ENCODE measurements at regions not wholly inside any gene's neighbourhood (a gene's known extent, or its start where the extent isn't known, plus 50 kb on each side); places are given as distances from the start of the nearest gene placed in this dataset.
A peak's percentile ranks its signal among the peaks of the same experiment; 100 is the strongest.

- no peak for DNase-seq (ENCODE audit: low read depth, low spot score)
These were observed 122.9 kb upstream of the COL3A1 start for GRCh38 chr2:188851311-188851710.

DNA sequence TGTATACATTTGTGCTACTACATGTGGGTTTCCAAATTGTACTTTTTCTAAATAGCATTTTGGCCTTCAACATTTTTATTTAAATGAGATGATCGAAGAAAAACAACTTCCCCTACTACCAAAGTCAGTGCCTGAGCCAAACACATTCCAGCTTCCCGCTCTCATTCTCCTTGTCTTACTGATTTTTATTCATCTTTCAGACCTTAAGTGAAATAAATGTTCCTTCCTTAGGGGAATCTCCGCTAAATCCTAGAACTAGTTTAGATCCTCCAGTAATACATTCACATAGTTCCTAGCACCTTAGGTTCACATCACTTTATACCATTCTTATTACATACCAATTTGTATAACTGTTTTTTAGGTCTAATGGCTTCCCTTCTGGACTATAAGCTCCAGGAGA, 122.3 kb upstream of the COL3A1 start:
- DNase-seq (ENCODE audit: low read depth, low spot score): no peak

- no peak for DNase-seq (ENCODE audit: low read depth, low spot score)
These were observed 121.4 kb upstream of the COL3A1 start for GRCh38 chr2:188852772-188853171.

DNA sequence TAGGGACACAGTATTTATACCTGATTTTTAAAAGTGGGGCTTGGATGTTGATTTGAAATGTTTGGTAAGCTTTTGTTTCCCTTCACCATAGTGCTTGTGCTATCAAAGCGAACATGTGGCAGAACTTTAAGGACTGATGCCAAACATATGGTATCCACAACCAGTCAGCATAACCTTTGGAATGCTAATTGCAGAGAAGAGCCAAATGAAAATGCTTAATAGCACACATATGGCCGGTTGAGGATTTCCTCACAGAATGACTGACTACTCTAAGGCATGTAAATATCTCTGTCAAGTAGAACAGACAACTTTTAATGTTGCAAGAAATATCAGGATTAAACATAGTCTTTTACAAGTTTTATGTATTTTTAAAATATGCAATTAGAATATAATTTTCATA, 120.9 kb upstream of the COL3A1 start:
- DNase-seq (ENCODE audit: low read depth, low spot score): peak; percentile 66

DNA sequence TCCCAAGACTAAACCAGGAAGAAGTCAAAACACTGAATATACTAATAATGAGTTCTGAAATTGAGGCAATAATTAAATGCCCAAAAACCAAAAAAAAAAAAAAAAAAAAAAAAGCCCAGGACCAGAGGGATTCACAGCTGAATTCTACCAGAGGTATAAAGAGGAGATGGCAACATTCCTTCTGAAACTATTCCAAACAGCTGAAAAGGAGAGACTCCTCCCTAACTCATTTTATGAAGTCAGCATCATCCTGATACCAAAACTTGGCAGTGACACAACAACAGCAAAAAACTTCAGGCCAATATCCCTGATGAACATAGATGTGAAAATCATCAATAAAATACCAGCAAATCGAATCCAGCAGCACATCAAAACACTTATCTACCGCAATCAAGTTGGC, 108.5 kb upstream of the COL3A1 start:
- no peak for DNase-seq (ENCODE audit: low read depth, low spot score)

GRCh38 chr2:188869550-188869949, 104.6 kb upstream of the COL3A1 start:
- DNase-seq (ENCODE audit: low read depth, low spot score): no peak

GRCh38 chr2:188870289-188870688, 103.9 kb upstream of the COL3A1 start:
- no peak for DNase-seq (ENCODE audit: low read depth, low spot score)

- DNase-seq (ENCODE audit: low read depth, low spot score): no peak
These were observed 99.1 kb upstream of the COL3A1 start for GRCh38 chr2:188875104-188875503.

DNA sequence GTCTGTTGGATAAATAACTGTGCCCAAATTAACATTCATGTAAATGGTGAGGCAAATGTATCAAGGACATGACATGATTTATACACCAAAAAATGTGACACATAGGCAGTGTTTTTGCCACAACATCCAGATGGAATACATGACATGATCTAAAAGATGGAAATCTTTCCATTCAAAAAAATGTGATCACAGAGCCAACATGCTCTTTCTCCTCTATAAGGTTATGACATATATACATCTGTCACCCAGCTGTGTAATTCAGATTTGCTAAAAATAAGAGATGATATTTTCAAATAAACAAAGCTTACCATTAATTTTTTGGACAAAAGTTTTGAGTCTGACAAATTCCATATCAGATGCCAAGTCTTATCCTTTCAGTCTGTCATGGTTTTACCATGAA, 95.5 kb upstream of the COL3A1 start:
- no peak for DNase-seq (ENCODE audit: low read depth, low spot score)

DNA sequence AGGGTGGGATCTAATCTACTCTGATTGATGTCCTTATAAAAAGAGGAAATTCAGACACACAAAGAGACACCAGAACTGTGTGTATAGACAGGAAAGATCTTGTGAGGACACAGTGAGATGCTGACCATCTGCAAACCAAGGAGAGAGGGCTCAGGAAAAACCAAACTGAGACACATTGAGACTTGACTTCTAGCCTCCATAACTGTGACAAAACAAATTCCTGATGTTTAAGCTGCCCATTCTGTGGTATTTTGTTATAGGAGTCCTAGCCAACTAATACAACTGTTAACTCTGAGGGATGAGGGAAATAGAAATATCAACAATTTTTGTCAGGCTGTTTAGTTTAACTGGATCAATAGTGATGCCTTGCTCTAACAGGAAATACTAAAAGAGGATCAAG, 93.4 kb upstream of the COL3A1 start:
- DNase-seq (ENCODE audit: low read depth, low spot score): no peak

GRCh38 chr2:188881434-188881833, 92.7 kb upstream of the COL3A1 start:
- no peak for DNase-seq (ENCODE audit: low read depth, low spot score)

DNA sequence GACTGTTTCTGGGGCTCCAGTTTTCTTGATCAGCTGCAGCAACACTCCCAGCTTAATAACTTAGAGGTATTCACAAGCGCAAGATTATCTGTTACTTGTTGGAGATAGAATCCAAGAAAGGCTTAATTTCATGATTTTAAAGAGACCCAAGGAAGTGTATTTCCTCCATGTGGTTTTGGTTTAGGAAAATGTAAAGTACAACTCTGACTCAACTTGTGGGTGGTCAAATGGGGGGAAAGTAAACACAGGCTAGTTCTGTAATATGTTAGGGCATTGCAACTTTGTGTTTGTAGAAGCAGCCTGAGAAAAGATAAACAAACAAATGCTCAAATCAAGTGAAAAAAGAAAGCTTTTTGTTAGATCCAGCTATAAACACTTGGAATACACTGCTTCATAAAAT, 90.1 kb upstream of the COL3A1 start:
- peak; percentile 79 for DNase-seq (ENCODE audit: low read depth, low spot score)

GRCh38 chr2:188884517-188884916, 89.7 kb upstream of the COL3A1 start:
- no peak for DNase-seq (ENCODE audit: low read depth, low spot score)

GRCh38 chr2:188889187-188889586, 85.0 kb upstream of the COL3A1 start:
- DNase-seq (ENCODE audit: low read depth, low spot score): no peak

DNA sequence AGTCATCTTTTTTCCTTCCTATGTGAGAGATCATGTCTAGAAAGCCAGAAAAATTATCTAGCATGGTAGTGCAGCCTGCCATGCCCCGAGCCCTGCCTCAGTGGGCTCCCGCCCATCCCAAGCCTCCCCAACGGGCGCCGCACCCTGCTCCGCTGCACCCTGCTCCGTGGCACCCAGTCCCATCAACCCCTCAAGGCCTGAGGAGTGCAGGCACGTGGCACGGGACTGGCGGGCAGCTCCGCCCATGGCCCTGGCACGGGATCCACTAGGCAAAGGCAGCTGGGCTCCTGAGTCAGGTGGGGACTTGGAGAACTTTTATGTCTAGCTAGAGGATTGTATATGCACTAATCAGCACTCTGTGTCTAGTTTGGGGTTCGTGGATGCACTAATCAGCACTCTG, 83.4 kb upstream of the COL3A1 start:
- DNase-seq (ENCODE audit: low read depth, low spot score): no peak

- DNase-seq (ENCODE audit: low read depth, low spot score): no peak
These were observed 81.5 kb upstream of the COL3A1 start for GRCh38 chr2:188892636-188893035.

- DNase-seq (ENCODE audit: low read depth, low spot score): no peak
These were observed 80.2 kb upstream of the COL3A1 start for GRCh38 chr2:188893972-188894371.

DNA sequence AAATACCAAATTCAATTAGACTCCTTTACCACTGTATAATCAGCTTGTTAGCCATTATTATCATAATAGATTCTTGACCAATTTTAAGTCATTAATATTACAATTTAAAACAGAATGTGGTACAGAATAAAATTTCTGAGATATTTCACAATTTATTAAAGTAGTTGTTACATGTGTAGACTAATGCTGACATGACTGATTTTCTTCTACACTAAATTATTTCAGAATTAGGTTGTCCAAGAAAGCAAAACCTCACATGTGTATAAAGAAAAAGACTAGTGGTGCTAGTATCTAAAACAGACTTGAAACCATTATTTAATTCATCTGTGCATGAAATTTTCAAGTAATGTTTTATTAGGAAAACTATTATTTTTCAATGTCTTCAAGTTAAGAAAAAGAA, 79.2 kb upstream of the COL3A1 start:
- no peak for DNase-seq (ENCODE audit: low read depth, low spot score)

DNA sequence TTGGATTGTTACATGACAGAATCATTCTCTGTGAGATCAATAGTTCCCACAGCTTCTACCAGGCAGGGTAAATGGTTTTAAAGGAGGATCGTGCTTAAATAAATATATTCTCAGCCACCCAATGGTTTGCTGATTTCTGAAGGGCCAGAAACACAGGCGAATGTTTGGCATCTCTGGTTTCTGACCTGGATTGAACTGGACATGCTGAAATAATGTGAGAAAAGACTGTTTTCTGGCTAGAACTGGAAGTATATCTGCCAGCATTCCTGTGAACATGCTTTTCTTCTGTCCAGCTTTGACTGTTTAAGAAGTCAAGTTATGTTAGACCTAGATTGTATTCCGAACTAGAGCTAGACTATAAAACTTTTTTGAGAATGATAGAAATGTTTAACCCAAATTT, 77.1 kb upstream of the COL3A1 start:
- DNase-seq (ENCODE audit: low read depth, low spot score): peak; percentile 25

GRCh38 chr2:188898261-188898660, 75.9 kb upstream of the COL3A1 start:
- no peak for DNase-seq (ENCODE audit: low read depth, low spot score)

GRCh38 chr2:188902901-188903491, 71.2 kb upstream of the COL3A1 start:
- peak; percentile 8 for DNase-seq (ENCODE audit: low read depth, low spot score)

GRCh38 chr2:188903740-188904139, 70.4 kb upstream of the COL3A1 start:
- DNase-seq (ENCODE audit: low read depth, low spot score): no peak

GRCh38 chr2:188909036-188909435, 65.1 kb upstream of the COL3A1 start:
- DNase-seq (ENCODE audit: low read depth, low spot score): no peak

GRCh38 chr2:188916736-188917135, 57.4 kb upstream of the COL3A1 start:
- DNase-seq (ENCODE audit: low read depth, low spot score): no peak
